NCI-H226 (cell line): ENCODE measurements at regions not wholly inside any gene's neighbourhood (a gene's known extent, or its start where the extent isn't known, plus 50 kb on each side); places are given as distances from the start of the nearest gene placed in this dataset.

ENCODE experiments used
- DNase-seq: peaks from one replicate; pipeline ENCODE4 v3.0.0-alpha.2; 2015

DNA sequence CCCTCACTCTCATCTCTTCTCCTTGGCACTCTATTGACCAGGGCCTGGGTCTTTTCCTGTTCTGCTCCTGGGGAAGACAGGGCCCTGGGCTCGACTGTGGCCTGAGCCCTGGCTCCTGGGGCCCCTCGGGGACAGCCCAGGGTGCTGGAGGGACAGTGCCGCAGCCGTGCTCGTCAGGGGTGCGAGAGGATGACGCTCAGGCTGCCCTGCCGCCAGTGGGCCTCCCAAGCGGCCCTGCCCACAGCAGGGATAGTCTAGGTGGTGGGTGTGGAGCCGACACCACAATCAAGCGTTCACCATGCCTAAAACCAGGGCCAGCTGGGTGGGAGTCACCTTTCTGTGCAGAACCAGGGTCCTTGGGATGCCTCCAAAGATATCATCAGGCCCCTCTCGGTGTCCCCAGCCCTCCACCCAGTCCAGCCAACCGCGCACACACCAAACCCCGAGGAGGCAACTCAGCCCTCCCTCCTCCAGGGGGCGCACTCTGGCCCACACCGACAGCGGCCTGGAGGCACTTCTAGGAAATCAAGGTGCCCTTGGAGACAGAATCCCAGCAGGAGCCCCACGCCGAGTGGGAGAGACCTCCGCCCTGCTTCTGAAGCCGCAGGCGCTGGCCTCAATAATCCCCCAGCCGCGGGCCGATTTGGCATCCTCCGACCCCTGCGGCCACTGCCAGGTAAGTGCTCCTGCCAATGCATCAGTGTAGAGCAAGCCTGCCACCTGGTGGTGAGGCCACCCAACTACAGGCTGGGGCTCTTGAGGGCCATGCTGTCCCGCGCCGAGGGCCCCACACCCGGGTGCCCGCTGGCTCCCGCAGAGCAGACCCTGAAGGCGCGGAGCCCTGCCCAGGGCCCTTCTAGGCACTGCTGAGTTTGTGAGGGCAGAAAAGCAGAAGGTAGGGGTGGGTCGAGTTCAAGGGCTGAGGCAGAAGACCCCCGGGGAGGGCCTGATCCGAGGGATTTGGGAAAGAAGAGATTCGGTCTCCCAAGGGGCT is 496.4 kb downstream of the BUD13 start:
- no peak for DNase-seq

DNA sequence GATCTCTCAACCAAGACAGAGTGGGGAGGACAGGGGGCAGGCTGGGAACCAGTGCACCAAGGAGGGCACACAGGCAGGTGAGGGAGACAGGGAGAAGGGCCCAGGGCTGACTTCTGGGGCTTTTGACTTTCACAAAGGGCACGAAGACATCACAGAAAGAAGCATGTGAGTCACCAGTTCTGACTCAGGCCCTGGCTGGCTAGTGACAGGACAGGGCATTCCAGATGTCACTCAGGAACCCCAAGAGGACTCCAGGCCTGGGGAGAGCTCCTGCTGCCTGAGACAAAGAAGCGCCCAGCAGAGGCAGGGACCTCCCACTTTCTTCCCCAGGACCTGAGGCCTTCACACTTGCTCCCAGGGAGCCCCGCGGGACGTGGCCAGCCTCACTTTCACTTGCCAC is 497.2 kb downstream of the BUD13 start:
- no peak for DNase-seq

DNA sequence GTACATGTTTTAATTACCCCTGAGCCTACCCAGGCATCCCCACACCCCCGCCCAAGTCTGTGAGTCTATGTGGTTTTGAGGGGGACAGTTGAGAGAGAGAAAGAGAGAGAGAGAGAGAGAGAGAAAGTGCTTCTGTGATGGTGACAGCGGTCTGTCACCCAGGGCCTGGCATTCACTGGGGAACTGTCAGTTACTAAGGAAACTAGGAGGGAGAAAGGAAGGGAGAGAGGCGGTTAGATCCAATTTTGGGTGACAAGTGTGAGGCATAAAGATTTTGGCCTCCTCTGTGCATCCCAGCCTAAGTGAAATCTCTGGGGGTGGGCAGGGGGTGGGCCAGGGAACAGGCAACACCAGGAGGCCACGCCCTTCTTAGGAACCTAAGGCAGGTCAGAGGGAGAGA is 498.3 kb downstream of the BUD13 start:
- no peak for DNase-seq

DNA sequence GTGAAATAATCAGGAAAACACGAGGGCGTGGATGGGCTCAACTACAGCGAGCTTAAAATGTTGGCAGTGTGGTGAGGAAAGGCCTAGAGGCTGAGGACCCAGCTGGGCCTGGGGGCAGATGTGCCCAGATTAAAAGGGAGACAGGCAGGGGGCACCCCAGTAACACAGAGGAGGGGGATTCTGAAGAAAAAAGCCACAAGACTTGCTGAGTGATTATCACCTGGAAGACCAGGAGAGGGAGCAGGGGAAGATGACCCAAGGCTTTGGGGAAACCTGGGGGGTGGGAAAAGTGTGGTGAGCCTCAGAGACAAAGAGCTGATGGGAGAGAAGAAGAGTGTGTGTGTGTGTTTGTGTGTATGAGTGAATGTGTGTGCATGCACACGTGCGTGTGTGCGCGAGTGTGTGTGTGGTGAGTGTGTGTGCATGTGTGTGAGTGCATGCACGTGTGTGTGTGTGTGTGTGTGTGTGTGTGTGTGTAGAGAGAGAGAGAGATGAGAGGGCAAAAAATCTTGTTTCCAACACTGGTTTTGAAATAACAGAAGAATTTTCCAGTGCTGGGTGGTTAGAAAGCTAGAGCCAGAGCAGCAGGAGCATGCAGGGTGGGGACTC is 500.5 kb downstream of the BUD13 start:
- DNase-seq, result no peak

DNA sequence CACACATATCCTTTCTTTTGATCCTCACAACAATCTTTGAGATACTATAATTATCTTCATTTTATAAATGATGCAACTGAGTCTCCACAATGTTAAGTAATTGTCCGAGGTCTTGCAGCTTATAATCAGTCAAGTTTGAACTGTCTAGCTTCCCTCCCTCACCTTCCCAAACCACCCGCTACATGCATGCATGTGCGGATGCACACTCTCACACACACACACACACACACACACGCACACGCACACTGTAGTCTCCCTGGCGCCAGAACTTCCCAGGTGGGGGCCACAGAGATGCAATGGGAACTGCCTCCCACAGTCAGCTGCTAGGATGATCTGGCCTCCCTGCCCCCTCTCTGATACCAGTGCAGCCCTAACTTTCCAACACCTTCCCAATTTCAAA is 501.3 kb downstream of the BUD13 start:
- no peak for DNase-seq

DNA sequence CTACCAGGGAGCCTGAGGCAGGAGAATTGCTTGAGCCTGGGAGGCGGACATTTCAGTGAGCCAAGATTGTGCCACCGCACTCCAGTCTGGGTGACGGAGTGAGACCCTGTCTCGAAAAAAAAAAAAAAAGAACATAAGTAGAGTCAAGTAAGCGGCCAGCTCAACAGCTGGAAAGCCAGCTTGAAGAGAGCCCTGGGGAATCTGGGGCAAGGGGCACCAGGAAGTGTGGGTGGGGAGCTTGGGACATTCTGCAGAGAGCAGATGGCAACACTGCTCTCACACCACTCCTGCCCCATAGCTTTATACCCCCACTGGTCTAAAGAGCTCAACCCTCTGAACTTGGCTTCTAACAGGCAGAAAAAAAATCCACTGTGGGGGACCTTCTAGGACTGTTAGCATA is 505.6 kb downstream of the BUD13 start:
- DNase-seq, result no peak

DNA sequence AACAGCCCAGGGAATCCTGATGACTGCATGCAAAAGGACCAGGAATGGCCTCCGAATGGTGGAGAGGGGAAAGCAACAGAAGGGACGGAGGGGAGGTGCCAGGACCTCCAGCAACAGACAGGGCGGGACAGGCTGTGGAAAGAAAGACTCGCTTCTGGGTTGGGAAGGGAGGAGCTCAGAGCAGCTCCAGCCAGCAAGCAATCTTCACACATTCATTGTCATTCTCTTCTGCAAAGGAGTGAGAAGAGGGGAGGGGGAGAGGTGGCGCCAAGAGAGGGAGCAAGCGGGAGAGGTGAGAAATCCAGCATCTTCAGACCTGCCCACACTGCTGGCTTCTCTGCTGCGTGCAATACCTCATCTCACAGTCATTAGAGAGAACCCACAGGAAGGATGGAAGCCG is 509.0 kb downstream of the BUD13 start:
- no peak for DNase-seq

DNA sequence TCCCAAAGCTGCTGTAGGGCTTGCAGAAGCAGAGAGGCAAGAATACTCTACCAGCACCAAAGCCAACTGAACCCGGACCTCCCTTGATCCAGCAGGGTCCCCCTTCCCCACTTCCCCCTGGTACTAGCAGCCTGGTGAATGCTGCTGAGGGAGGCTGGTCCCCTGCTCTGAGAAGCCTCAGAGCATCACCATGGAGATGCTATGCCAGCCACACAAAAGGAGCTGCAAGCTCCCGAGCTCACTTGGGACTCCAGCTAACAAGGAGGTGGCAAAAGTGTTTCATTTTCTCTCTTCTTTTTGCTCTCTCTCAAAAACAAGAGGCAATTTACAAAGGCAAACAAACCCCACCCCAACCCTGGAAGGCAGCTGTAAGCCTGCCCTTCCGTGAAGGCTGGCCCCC is 509.8 kb downstream of the BUD13 start:
- no peak for DNase-seq

DNA sequence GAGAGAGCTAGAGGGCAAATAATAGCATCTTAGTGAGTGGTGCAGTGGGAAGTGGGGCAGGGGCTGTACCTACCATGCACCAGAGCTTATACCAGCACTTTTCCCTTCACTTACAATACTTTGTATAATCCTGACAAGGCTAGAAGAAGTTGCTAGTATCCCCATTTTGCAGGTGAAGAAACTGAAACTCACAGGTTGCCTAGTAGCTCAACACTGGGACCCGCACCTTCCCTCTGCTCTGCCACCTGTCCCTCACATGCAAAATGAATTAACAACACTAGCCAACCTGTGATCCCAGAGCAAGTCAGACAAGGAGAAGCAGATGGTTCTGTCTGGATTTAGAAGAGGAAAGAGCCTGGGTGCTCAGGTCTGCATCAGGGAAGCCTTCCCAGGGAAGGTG is 510.4 kb downstream of the BUD13 start:
- no peak for DNase-seq

DNA sequence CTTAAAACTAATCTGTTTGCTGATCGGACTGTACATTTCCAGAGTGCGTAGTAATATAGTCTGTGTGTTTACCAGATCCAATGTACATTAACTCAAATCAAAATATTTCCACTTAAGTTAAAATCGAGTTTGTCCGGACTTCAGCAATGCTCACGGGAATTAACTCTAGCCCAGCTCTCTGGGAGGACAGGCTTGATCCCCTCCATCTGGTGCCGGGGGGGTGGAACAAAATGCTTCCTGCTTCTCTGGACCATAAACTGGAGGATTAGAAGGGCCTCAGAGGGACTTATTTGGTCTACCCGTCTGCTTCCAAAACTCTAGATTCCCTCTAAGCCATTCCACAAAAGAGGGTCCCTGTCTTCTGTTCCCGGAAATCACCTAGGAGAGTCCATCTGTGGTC is 511.2 kb downstream of the BUD13 start:
- DNase-seq, result no peak

DNA sequence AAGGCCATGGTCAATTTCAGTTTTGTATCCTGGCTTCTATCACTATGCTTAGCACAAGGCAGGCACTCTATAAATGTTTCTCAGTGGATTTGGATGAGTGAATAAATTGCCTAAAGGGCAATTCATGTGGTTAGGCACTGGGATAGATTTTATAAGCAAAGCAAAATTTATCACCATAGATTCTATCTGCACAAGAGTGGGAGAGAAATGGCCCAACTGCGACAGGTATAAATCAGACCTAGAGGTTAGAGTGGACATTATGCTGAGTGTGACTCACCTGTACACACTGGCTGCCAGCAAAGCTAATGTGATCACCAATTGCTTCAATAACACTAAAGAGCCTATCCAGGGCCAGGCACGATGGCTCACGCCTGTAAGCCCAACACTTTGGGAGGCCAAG is 514.0 kb downstream of the BUD13 start:
- DNase-seq, result no peak

DNA sequence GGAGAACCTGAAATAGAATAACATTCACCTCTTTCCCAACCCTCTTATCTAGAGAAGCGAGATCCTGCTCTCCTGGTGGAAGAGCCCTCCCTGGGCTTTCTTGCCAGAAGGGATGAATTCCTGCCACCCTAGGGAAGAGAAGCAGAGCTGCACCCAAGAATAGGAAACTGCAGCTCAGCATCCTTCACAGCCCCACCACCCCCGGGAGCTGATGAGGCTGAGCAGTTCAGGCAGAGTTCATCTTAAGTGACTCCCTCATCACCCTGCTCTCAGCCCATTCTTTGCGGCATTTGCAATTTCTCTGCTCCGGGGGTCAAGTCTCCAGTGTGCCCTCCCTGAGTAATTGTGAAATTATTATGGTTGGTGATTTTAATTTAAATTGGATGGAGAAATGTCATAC is 514.9 kb downstream of the BUD13 start:
- peak; percentile 25 for DNase-seq

DNA sequence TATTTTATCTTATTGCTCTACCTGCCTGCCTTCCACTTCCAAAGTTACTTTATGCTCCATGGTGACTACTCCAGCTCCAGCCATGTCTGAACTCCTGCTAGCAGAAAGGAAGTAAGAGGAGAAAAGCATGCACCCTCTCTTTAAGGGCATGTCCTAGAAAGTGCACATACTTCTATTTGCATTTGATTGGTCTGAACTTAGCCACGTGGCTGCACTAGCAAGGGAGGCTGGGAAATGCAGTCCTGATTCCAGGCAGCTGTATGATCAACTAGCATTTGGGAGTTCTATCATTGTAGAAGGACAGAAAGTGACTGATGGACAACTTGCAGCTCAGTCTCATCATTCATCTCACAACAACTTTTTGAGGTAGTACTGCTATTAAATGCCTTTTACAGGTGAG is 515.7 kb downstream of the BUD13 start:
- peak; percentile 15 for DNase-seq

DNA sequence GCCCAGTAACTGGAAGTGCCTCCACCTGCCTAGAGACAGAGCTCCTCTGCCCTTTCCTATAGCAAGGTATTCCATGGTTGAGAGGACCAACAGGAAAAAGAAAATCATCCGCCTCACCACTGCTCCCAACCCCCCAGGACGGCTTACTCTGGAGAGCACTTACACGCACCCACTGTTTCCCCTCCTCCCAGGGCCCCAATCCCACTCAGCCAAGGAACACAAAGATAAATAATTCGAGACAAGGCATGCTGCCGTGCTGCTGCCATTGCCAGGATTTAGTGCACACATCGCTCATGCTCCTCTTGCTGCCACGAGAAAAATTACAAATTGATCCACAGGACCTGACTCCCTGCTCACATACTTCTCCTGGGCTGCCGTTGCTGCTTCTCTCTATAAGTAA is 516.6 kb downstream of the BUD13 start:
- no peak for DNase-seq

DNA sequence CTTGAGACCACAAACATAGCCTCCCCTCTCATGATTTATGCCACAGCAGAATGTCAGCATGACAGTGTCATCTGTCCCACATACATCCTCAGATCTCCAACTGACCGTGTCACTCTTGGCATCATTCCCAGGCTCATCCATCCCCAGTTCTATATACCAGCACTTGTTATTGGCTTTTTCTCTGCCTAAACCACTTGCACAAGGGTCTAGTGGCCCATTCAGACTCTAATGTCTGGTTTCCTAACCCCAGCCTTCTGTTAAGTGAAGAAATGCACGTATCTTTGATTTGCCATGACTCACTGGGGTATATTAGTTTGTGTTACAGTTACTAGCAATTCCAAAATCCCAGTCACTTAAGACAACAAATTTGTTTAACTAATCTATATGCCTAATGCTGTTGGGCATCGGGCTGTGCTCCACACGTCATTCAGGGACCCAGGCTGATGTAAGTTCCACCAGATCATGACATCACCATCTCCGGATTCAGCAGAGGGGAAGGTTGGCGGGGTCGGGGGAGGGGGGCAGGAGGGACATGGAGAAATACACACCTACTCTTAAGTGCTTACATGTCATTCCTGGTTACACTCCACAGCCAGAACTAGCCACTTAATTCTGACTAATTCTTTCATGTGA is 517.4 kb downstream of the BUD13 start:
- DNase-seq, result no peak

DNA sequence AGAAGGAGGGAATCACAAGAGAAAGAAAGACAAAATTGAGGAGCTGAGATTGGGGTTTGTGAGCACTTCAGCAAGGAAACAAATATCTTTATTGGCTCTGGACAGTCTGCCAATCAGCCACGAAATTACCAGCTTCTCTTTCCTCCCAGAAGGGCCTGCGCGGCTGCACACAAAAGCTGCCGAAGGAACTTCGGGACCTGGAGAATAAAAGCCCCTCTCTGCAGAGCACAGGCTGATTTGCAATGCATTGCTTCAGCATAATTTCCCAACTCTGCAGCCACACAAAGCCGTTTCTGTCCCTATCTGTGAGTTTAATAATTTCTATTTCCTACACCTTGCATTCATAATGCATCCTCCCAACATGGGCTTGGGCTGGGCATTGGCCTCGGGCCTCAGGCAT is 522.6 kb downstream of the BUD13 start:
- DNase-seq, result no peak

DNA sequence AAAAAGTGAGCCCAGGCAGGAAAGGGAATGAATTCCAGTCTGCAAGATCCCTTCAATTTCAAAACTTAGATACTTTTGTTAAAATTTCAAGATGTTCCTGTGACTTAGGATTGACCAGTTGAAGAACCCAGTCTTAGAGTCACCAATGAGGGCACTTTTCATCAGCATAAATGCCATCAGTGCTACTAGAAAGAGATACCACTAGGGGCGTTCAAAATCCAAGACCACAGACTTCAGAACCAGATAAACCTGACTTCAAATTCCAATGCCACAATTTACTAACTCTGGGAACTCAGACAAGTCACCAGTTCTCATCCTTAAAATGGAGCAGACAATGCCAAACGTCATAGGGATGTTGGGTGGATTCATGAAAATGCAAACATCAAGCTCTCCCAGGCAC is 523.2 kb downstream of the BUD13 start:
- no peak for DNase-seq

DNA sequence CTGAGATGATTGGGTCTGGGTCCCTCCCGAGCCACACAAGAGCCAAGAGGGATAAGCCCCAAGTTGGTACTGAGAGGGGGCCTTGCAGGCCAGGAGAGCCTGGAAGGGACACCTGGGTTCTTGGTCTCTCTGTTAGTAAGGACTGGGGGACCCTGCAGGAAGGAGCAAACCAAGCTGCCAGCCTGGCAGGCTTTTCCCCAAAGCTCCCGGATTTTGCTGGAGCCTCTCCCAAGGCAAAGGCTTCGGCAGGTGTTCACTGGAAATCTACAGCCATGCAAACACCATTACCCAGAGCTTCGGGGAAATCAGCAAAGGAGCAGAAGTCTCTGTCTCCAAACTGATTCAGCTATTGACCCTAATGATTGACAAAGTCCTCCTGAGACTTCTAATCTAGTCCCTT is 527.9 kb downstream of the BUD13 start:
- DNase-seq, result no peak

DNA sequence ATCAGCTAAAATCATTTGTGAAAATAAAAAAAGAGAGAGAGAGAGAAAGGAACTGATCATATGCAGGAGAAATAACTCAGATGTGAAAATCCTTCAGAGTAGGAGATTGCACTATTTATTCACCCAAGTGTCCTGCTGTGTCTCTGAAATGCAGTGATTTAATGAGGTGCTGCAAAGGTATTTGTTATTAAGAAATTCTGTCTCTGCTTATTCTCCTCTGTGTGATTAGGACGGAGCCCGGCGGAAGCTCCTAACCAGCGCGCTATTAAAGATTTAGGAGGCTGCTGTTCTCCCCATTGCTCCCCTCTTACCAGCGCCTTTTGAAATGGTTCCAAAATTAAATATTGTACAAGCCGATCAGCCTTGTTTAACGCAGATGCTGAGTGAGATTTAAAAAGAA is 528.3 kb downstream of the BUD13 start:
- DNase-seq, result no peak

DNA sequence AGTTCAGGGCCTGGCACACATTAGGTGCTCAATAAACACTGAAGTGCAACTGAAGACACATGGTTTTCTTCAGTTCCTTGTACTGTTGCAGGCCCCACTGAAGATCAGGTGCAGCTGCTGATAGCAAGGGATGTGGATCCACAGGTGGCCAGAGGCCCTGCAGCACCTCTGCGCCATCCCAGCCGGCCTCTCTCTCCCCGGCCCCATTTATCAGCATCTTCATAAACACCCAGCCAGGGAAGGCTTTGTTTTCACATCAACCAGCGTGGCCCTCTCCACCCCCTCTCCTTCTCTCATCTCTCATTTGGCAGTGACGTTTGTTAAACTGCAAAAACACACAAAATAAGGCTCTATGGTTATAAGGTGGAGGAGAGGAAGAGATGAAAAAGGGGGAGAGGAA is 528.8 kb downstream of the BUD13 start:
- no peak for DNase-seq

DNA sequence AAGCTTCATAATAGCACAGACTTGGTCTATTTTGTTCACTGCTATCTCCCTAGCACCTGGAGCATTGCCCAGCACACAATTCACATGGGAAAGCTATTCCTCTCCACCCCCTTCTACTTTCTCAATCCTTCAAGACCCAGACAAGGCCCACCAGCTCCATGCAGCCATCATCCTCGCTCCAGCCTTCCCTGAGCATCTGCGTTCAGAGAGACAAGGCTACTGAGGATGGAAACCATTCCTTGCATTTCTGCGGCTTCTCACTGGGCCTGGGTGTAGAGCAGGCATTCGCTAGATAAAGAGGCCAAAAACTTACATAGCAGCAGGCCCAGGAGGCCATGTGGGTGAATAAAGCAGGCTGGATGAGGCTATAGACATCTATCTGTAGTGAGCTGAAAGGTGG is 530.8 kb downstream of the BUD13 start:
- DNase-seq, result no peak

DNA sequence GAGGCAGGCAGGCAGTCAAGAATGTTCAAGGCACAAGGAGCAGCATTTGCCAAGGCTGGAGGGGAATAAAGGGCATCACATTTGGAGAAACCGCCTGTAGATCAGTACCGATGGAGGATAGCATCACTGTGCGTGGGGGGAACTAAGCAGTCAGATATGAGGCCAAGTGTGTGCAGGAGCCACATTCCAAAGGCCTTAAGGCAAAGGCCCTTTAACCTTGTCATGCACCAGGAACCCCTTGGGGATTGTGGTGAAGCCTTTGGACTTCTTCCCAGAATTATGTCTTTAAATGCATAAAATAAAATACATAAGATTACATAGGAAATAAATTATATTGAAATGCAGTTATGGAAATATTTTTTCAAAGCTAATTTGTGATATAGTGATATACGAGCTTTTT is 532.1 kb downstream of the BUD13 start:
- peak; percentile 90 for DNase-seq

DNA sequence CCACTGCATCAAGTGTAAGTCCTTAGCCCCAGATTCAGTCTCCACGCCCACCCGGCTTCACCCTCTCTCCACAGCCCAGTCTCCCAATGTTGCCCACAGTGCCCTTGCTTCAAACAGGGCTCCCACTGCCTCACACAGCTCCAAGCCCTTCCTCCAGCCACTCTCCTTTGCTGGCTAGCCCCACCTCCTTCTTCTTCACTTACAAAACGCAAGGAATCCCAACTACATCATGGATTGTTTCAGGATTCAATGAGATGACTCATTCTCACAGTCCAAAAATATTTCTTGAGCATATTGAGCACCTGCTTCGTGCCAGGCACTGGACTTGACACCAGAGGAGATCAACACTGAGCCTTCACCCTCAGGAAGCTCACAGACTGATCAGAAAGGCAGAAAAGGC is 533.5 kb downstream of the BUD13 start:
- DNase-seq, result peak; percentile 15

DNA sequence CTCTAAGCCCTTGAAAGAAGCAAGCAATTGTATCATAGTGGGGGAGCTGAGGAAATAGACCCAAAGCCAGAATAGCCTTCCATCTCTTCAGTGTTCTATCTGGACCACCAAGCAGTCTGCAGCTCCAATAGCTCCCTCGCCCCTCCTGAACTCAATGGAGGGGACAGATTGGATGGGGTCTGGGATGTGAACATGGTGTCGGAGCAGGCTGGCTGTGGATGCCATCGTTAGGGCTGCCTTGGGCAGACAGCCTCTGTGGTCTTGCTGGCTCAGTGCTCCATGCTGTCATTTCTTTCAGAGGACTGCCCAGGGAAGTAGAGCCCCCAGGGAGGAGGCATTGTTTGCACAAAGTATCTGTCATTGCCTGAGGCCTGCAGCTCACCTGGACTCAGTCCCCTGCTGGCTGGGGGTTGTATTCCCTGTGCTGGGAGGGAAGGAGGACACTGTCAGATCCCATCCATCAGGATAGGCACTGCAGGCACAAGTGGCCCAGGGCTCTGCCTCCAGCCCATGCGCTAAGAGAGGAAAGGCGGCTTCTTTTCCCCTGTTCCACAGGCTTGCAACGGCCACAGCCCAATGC is 537.7 kb downstream of the BUD13 start:
- no peak for DNase-seq
